HG02588 (cell line): ENCODE measurements at regions not wholly inside any gene's neighbourhood (a gene's known extent, or its start where the extent isn't known, plus 50 kb on each side); places are given as distances from the start of the nearest gene placed in this dataset.

Source experiments
- ATAC-seq: cut with Tn5 transposase; IDR thresholded peaks from one replicate; pipeline ENCODE4 v1.9.1; 2021; ENCODE audit warnings: mild to moderate bottlenecking, moderate library complexity; ENCODE audit not compliant: unreplicated experiment

DNA sequence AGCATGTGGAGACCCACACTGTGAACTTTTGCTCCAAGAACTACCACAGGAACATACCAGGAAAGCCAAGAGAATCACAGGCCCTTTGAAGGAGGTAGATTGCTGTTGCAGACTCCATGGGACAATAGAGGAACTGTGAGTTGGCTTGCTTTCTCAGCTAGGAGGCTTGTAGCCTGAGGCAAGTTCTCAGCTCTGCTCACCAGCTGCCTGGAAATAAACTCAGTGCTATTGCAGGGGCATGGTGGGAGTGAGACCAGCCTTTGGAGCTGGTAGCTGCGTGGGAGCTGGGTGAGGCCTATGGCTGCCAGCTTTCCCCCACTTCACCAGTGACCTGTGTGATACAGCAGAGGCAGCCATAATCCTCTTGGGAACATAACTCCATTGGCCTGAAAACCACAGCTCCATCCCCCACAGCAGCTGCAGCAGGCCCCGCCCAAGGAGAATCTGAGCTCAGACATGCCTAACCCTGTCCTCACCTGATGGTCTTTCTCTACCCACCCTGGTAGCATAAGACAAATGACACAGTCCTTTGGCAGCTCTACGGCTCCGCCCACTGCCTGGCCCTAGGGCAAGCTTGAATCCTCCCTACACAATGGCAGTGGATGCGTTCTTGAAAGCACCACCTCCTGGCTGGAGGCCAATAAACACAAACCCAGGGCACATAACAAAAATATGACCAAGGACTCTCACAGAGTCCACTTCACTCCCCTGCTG is 389.5 kb downstream of the KIF4B start:
- ATAC-seq: no peak

DNA sequence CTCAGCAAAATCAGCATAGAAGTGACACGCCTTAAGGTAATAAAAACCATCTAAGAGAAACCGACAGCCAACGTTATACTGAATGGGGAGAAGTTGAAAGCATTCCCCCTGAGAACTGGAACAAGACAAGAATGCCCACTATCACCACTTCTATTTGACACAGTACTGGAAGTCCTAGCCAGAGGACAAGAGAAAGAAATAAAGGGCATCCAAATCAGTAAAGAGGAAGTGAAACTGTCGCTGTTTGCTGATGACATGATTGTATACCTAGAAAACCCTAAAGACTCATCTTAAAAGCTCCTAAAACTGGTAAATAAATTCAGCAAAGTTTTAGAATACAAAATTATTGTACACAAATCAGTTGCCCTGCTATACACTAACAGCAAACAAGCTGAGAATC is 393.3 kb downstream of the KIF4B start:
- ATAC-seq: no peak

DNA sequence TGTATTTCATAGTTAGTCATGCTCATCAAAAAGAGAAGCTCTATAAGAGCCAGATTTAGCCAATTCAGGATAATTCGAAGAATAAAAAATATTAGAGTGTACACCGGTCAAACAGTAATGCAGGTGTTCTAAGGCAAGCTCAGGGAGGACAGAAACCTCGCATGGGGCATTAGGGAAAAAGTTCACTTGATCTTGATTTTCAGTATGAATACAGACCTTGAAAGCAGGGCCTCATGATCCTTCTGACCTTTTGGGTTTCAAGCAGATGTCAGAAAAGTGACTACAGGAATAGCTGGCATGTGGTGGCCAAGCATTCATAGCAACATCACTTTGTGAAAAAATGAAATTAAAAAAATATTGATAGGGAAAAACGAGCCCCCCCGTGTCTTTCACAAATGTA is 394.9 kb downstream of the KIF4B start:
- ATAC-seq: no peak

DNA sequence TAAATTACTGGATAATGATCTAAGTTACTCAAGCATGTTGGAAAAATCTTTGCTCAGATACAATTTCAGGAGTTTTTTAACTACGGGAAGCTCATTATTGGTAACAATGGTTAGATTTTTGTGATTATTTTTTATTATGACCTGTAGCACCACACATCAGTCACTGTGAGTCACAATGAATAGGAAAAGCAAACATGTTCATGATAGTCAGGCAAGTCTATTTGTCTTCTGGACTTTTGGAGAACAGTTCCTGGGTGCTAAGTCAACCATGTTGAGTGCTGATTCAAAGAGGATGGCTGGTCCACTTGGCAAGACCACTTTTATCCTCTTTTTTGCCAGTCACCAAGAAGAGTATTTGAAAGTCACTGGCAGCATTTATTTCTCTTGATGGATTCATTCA is 403.2 kb downstream of the KIF4B start:
- ATAC-seq: no peak

DNA sequence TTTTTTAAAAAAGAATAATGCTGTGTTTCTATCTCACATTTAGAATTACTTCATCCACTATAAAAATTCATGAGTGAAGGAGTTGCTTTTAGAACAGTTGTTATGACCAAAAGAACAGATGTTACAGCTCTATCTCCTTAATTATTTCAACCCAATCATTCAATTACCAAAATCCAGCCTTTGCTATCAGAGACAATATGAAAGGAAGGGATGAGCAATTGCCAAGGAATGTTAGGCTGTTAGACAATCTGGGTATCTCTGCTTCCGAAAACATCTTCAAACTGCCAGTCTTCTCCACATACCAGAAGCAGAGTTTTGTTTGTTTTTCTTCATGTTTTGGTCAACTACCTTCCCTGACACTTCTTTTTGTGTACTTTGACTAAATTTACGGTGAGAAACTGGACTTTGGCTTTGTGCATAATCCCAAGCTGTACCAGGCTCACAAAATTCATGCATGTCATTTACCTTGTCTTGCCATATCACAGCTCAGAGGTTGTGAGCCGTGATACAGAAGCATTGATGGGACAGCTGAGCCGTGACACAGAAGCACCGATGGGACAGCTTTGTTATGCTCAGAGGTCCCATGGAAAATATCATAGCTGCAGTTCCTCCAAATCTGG is 405.5 kb downstream of the KIF4B start:
- no peak for ATAC-seq

DNA sequence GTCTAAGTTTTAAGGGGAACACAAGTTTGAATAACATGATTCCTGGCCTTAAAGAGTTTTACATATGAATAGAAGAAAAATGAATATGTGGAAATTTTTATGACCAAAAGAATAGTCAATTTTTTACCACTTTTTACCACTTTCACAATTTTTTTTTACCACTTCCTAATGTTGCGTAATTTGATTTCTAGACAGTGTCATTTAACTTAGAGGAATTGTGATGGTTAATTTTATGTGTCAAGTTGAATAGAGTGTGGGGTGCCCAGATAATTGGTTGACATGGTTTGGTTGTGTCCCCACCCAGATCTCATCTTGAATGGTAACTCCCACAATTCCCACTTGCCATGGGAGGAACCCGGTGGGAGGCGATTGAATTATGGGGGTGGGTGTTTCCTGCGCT is 416.6 kb downstream of the KIF4B start:
- no peak for ATAC-seq

DNA sequence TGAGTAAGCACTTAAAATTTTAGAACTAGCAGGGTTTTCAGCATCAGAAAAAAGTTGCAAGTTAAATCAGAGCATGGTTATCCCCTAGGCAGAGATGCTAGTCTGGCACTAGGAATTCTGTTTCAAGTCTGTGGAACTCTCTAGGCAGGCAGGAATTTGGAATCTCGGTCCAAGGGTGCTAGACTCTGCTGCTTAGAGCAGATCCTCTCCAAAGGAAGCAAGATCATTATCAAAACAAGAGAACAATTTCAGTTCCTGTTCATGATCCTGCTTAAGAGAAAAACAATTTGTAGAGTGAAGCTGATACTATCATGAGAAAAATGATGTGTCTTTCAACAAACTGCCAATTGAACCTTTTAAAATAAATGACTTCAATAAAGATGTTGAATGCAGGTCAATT is 420.7 kb downstream of the KIF4B start:
- no peak for ATAC-seq

DNA sequence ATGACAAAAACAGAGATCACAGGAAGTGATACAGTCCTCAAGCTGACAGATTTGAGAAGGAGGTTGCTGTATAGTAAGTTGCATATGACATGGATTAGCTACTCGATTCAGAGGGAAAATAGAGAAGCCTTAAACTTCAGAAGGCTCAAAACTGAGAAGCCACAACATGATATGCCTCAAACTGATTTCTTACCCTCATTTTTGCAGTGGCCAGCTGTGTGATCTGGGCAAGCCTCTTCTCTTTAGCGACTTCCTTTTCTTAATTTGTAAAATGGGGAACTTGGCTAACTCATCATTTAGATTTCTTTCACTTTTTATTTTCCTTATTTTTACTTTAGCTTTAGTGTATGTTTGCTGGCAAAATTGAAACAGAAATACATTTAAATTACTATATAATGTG is 421.1 kb downstream of the KIF4B start:
- no peak for ATAC-seq

DNA sequence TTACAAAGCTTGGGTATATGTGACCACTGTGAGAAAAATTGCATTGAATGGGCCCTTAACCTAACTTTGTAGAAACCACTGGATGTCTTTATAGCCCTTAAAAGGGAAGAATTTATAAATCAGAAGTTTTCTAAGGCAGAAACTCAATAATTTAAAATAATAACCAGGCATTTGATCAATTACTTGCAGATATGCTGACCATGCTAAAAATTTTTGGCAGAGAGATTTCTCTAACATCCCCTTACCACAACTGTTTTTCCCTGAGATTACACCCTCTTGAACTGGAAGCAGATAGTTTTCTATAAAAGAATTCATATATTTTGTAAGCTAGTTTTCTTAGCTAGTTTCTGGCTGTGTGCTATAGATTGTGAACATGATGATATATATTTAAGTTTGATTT is 428.3 kb downstream of the KIF4B start:
- no peak for ATAC-seq

DNA sequence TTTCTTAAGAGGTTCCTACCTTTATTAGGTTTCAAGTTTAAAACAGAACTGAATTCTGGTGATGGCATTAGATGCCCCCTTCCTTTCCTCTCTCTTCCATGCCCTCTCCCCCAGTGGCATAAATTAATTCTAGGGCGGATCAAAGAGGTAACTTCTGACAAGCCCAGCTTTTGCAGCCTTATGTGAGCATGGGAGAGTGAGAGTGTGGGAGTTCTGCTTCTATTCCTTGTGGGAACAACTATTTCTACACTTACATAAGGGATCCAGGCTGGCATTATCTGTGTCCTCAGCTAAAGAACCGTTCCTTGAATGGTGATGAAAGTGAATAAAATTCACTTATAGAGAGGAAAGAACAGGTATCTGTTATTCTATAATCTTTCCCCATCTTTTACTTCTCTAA is 437.6 kb downstream of the KIF4B start:
- ATAC-seq: no peak

DNA sequence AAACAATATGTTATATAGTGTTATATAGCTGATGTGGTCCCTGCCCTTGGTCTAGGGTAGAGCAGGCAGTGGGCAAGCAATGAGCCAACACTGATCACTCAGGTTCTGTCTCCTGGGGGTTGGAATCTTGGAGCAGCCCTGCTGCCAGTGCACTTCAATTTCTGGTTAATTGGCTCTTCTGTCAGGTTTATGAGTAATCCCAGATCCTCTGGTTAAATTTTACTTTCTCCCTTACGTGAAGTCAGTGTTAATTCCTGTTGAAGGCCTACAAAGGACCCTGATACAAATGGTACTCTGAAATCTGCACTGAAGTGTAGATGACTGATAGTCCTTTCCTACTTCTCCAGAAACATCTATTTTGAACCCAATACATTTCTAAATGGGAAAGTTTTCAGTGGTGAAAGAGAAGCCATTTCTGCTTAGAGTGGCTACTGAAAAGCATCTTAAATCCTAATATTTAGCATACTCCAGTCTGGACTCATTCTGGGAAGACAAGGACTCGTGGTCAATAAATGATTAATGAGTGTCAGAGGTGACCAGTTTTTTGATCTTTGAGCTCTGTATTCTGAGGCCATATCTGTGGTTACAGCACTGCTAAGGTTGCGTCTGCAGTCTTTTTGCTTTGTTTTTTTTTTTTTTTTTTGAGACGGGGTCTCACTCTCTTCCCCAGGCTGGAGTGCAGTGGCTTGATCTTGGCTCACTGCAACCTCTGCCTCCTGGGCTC is 442.4 kb downstream of the KIF4B start:
- ATAC-seq: no peak

DNA sequence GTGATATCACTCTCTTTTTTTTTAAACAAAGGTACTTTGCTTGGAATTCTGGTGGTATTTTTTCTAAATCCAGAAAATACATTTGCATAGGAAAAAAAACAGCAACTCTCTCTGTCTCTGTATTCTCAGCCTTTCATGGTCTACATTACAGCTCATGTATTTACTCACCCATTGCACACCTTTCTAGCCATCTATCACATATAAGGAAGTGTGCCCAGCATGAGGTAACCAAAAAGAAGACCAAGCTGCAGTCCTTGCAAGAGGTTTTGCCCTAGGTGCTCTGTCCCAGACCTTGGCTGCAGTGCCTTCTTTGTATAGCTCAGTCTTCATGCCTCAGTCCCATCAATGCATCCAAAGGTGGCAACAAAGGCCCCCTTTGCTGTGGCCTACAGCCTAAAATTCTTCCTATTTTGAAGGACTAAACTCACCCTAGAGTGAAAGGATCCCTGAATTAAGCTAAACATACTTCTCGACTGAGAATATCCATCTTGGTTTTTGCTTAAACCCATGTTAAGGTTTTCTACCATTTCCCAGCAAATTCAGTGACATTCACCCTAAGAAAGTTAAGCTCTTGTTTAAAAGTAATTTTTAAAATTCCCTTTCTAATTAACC is 446.4 kb downstream of the KIF4B start:
- ATAC-seq: no peak

DNA sequence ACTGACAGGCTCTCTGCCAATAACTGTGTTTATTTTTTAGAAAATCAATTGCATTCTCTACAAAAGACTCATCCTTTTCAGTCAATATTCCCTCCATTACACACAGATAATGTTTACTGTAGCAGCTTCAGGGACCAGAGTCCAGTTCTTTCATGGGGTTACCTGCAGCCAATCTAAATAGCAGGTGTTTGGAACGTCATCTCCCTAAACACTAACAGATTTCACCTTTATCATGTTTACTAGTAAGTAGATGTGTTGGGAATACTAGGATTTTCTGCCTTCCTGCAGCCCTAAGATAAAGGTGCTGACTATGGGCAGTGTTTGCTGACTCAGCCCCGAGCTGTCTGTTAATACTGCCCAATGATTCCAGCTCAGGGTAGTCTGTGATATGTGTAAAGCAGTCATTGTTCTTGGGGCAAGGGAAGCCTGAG is 447.0 kb downstream of the KIF4B start:
- ATAC-seq: no peak

DNA sequence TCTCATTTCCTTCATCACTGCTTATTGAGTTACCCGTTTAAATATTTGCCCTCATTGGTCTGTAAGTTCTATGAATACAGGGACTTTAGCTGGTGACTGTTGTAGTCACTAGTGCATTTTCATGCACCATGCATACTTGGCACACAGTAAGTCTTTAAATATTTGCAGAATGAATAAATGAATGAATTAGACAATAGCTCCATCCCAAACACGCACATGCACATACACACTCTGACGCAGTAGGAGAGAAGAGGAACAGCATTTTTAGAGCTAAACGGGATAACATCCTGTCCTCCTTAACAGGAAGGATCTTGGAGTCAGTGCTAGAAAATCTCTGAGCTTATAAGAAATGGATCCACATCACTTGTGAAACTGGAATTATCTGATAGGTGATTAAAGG is 447.7 kb downstream of the KIF4B start:
- no peak for ATAC-seq

DNA sequence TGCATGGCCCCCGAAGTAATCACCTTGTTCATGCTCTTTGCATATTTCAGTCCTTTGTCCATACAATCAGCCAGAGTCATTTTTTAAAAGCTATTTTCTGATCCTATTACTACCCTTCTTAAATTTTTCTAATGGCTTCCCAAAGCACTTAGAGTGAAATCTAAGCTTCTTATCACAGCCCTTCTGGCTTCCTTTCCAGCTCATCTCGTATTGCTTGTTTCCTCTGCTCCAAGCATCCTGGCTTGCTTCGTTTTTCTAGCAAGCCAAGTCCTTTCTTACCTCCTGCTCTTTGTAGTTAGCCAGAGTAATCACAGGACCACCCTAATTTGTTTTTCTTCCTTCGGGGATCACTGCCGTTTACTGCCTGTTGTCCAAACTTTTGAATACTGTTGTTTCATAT is 453.3 kb downstream of the KIF4B start:
- no peak for ATAC-seq

DNA sequence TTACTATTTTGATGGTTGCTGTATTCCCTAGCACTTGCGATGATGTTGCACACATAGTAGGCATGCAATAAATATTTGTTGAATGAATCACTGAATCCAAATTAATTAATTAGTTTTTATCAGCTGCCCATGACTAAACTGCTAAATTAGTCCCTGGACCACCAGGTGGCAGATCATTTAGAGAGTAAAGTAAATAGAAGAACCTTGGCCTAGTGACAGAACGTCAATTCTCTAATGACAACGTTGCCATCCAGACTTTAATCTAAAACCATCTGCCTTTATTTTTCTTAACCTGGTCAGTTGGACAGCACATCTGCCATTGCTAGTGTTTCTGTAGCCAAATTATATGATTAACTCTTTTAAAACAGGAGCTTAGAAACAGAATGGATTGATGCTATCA is 457.5 kb downstream of the KIF4B start:
- no peak for ATAC-seq

DNA sequence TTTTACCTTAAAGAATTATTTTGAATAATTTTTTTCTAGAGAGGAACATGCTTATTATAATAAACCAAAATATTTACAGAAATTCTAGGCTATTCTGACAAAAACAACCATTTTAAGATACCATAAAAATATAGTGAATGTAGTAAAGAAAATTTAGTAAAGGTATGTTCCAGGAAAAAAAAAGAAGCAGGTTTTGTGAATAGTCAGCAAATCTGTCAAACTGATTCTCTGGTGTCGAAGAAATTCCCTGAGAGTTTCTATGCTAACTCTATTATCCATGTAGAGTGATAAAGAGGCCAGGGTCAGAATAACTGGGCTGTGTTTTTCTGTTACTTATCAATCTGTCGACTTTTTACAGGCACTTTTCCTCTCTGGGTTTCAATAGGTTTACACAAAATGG is 459.2 kb downstream of the KIF4B start:
- no peak for ATAC-seq

DNA sequence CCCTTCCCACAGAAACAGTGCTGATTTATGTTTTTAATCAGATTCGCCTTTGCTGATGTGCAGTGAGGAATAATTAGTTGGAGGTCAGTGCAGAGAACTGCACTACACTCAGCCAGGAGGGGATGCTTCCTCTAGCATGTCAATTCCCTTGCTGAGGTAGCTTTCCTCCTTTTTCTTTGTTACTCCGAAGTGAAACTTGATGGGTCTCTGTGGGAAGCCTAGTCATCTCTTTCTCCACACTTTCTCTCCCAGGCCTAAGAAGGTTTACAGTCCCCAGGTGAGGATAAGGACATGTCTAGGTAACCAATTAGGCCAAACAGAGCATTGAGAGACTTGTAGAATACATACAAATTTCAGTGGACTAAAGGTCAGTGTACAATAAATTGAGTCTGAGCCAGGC is 461.8 kb downstream of the KIF4B start:
- ATAC-seq: no peak

DNA sequence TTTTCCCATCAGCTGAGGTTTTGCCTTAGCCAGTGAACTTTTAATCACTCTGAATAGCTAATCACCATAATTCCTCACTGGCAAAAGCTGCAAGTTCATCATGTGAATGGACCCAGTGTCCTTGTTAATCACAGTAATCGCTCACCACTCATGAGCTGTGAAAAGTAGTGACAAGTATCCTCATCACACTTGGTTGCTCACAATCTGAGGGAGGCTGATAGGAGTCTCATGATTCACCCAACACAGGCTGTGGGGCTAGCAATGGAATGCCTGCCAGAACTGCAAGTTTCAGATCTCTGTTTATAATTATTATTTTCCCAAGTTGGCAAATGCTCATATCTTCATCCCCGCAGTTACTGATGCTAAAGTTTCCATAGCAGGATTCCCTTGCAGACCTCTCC is 467.2 kb downstream of the KIF4B start:
- ATAC-seq: no peak

DNA sequence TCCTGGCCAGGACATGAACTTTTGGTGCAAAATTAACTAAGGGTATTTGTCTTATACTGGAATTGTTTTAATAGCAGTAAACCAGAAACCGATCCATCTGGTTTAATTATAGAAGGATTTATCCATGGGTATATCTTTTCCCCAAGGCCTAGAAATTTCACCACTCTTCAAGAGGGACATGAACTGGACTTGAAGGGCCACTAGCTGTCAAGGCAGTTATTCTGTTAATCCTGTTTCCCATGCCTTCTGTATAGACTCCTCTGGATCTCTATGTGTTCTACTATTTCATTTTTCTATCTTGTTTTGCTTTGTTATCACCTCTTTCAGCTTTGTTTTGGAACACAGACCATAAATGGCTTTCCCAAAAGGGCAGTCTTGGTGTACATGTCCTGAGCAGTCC is 467.6 kb downstream of the KIF4B start:
- ATAC-seq: no peak

DNA sequence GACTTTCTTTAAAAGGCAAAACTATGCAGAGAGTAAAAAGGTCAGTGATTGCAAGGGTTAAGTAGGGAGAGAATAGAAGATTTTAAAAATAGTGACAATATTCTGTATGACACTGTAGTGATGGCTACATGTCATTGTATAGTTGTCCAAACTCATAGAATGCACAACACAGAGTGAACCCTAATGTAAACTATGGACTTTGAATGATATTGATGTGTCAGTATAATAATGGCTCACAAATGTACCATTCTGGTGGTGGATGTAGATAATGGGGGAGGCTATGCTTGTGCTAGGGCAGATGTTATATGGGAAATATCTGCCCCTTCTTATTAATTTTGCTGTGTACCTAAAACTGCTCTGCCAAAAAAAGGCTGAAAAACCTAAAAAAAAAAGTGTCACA is 468.9 kb downstream of the KIF4B start:
- no peak for ATAC-seq

DNA sequence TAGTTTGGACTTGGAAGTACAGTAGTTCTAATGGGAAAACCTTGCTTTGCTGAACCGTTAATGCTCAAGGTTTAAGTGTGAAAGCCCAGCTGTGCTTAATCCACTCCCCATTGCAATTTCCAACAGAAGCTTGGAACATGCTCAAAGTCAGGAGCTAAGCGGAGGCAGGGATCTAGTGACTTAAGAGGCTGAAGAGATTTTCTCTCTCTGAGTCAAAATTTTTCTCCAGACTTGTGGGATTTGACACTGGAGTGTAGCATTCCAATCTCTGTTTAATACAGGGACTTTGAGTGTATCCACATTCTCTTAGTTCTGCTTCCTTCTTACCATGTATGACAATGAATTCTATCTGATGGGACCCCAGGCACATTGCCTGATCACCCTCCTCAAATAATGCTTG is 471.8 kb downstream of the KIF4B start:
- ATAC-seq: no peak
